ENCODE measurements at regions not wholly inside any gene's neighbourhood (a gene's known extent, or its start where the extent isn't known, plus 50 kb on each side); places are given as distances from the start of the nearest gene placed in this dataset.

- TF ChIP-seq CTCF (IDR thresholded peaks at IDR 0.05) (no peak), POLR2A (IDR thresholded peaks at IDR 0.05) (no peak)
These were observed 174.2 kb upstream of the PARP11 start for GRCh38 chr12:4047421-4047820.
